ENCODE measurements at regions not wholly inside any gene's neighbourhood (a gene's known extent, or its start where the extent isn't known, plus 50 kb on each side); places are given as distances from the start of the nearest gene placed in this dataset.

- no peak for DNase-seq
Measured at GRCh38 chrX:133159205-133159604, 58.9 kb downstream of the TFDP3 start.

DNA sequence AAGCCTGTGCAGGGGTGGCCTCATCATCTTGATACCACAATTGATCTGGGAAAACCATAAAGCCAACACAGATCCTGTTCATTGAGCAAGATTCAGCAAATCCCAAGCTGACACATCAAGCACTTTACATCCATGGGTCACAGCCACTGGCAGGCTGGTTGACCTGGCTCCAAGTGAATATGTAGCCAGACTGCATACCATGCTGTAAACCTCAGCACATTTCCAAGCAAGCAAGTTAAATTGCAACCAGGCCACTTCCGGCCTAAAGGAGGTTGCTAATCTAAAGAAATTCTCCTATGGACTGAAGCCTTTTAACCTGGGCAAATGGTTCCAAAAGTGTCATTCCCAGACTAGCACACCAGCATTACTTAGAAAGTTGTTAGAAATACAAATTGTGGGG lies 54.4 kb upstream of the USP26 start:
- DNase-seq = peak; percentile 9

DNA sequence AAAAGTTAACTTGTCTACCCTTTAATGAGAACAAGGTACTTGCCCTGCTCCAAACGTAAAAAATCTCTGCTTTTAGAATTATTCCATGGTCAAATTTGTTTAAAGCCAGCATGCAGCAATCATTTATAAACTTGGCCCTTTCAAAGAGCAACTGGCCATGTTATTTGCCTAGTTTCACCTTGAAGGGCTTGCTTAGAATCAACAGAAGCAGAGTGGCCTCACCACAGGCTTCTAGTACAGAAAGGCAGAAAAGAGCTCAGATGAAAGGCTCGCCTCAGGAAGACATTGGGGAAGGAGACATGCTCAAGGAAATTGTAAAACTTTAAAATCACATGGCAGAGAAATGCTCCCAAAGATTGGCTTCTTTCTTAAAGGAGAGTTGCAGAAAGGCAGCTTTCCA lies 53.8 kb upstream of the USP26 start:
- no peak for DNase-seq

Data from fibroblast of skin of right biceps (primary cell).